ENCODE measurements at regions not wholly inside any gene's neighbourhood (a gene's known extent, or its start where the extent isn't known, plus 50 kb on each side); places are given as distances from the start of the nearest gene placed in this dataset.
A peak's percentile ranks its signal among the peaks of the same experiment; 100 is the strongest.

DNA sequence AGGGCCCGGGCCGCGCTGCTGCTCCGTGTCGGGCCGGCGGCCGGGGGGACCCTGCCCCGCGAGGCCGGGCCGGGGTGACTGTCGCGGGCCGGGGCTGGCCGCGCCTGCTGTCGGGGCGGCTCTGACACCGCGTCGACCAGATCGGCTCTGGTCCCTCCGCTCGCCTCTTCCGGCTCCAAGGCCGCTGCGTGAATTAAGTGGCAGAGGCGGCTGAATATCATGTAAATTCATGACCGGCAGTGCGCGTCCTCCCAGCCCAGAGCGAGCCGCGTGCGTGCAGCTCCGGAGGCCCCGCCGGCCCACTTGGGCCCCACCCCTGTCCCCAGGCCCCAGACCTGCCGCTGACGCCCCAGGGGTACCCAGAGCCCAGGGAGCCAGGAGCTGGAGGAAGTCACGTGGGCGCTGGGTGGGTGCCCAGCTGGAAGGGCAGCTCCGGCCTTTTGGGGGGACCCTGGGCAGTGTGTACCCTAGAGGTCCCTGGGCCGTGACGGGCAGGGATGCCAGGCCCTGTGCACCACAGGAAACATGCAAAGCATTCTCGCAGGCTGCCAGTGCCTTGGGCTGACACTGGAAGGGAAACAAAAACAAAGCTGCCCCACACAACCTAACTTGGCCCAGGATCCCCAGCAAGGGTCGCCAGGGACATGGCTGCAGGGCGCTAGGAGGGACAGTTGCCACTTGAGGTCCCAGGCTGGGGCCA, 584.0 kb upstream of the MKI67 start:
- Mint-ChIP-seq H3K9me3 (no peaks in the 10 kb centered on the region), H3K4me1 (ENCODE audit: unreplicated experiment) (peaks cover 27% of the 10 kb centered on the region), H3K27ac (no peak overlapping the region), H3K27me3 (peaks cover 10% of the 10 kb centered on the region), H3K4me3 (no peak overlapping the region), H3K36me3 (no peaks in the 10 kb centered on the region)
- TF ChIP-seq, protein P1, sequence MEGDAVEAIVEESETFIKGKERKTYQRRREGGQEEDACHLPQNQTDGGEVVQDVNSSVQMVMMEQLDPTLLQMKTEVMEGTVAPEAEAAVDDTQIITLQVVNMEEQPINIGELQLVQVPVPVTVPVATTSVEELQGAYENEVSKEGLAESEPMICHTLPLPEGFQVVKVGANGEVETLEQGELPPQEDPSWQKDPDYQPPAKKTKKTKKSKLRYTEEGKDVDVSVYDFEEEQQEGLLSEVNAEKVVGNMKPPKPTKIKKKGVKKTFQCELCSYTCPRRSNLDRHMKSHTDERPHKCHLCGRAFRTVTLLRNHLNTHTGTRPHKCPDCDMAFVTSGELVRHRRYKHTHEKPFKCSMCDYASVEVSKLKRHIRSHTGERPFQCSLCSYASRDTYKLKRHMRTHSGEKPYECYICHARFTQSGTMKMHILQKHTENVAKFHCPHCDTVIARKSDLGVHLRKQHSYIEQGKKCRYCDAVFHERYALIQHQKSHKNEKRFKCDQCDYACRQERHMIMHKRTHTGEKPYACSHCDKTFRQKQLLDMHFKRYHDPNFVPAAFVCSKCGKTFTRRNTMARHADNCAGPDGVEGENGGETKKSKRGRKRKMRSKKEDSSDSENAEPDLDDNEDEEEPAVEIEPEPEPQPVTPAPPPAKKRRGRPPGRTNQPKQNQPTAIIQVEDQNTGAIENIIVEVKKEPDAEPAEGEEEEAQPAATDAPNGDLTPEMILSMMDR (conservative IDR thresholded peaks at IDR 0.05) = no peak
- no peak for DNase-seq (ENCODE audit: extremely low spot score, unreplicated experiment)

DNA sequence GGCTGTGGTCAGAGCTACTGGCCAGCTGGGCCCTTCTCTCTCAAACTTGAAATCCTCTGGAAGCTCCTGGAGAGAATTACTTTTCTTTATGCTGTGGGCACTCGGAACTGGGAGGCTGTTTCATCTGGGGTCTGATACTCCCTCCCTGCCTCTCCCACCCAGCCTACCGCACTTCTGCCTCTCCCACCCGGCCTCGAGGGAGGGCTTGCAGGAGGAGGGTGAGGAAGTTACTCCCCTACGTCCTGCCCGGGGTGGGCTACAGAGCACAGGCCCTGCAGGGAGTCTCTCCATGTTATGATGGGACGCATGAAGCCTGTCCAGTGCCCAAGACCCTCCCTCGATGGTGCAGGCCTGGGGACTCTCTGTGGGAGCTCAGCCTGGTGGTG, 584.6 kb upstream of the MKI67 start:
- Mint-ChIP-seq H3K27me3 (peaks cover 10% of the 10 kb centered on the region), H3K9me3 (no peaks in the 10 kb centered on the region), H3K4me3 (no peak overlapping the region), H3K27ac (no peak overlapping the region), H3K36me3 (no peaks in the 10 kb centered on the region), H3K4me1 (ENCODE audit: unreplicated experiment) (peaks cover 30% of the 10 kb centered on the region)
- DNase-seq (ENCODE audit: extremely low spot score, unreplicated experiment) = no peak
- TF ChIP-seq, protein P1 (conservative IDR thresholded peaks at IDR 0.05) = no peak

DNA sequence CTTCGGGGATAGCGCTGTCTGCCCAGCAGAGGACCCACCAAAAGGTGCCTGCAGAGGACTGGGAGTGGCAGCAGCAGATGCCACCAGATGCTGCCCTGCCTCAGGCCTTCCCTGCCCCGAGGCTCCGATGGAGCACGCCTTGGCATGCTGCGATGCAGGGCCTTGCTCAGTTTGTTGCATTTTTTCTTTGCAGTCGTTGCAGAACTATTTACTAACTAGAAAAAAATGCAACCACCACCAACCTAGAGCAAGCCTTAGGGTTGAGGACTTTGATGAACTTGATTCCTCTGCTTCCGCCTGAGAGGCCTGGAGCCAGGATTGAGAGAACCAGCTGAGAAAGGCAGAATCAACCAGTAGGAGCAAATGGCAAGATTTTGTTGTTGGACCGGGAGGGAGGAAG, 585.6 kb upstream of the MKI67 start:
- DNase-seq (ENCODE audit: extremely low spot score, unreplicated experiment) = no peak
- Mint-ChIP-seq H3K27ac (no peak overlapping the region), H3K9me3 (no peaks in the 10 kb centered on the region), H3K36me3 (no peaks in the 10 kb centered on the region), H3K27me3 (peaks cover 10% of the 10 kb centered on the region), H3K4me3 (no peak overlapping the region), H3K4me1 (ENCODE audit: unreplicated experiment) (peaks cover 30% of the 10 kb centered on the region)
- TF ChIP-seq, protein P1 (conservative IDR thresholded peaks at IDR 0.05) = no peak

DNA sequence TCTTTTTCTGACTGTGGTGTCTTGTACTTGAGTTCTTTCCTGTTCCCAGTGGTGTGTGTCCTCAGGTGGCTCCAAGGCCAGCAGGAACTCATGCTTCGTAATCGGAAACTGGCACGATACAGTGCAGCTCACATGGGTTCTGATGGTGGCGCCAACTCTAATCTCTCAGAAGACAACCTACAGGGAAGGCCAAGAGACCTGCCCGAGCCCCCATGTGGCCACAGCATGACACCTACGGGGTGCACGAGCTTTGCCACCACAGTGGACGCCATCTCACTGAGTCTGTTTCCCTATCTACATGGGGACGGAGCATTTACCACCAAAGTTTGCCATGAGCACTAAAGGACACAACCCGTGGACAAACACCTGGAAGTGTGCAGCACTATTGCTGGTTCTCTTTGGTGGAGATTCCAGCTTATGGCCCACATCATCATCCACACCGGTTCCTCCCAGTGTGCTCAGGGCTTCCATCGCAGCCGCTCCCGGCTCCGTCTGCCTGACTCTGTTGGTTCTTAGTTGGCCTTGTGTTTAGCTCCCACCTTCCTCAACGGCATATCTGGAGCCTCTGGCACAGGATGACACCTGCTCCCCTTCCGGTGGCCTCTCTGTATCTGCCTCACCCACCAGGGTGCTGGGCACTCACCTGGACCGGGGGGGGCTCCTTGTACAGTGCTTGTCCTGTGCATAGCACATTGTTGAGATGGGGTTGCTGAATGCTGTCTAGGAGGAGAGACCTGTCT, 586.6 kb upstream of the MKI67 start:
- Mint-ChIP-seq H3K36me3 (no peaks in the 10 kb centered on the region), H3K4me3 (no peak overlapping the region), H3K9me3 (no peaks in the 10 kb centered on the region), H3K27ac (no peak overlapping the region), H3K27me3 (peaks cover 10% of the 10 kb centered on the region), H3K4me1 (ENCODE audit: unreplicated experiment) (peaks cover 30% of the 10 kb centered on the region)
- DNase-seq (ENCODE audit: extremely low spot score, unreplicated experiment) = no peak
- TF ChIP-seq, protein P1 (conservative IDR thresholded peaks at IDR 0.05) = no peak

DNA sequence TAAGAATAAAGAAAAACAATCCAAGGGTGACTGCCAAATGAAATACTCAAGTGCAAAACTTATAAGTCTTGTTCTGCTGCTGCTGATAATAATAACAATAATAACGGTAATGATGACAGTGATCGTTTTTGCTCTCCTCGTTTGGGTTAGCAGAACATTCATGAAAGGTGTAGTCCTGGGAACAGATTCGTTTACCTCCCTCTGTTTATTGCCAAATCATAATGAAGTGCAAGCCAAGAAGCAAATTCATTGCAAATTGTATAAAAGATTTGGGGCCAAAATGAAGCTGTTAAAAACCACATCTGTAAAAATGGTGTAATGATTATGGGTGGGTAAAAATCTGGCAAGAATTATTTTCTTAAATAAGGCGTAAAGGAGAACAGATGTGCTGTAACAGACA, 587.2 kb upstream of the MKI67 start:
- Mint-ChIP-seq H3K27ac (peak overlapping the region; percentile 14), H3K4me3 (no peak overlapping the region), H3K9me3 (no peaks in the 10 kb centered on the region), H3K36me3 (no peaks in the 10 kb centered on the region), H3K27me3 (peaks cover 10% of the 10 kb centered on the region), H3K4me1 (ENCODE audit: unreplicated experiment) (peaks cover 30% of the 10 kb centered on the region)
- DNase-seq (ENCODE audit: extremely low spot score, unreplicated experiment) = no peak
- TF ChIP-seq, protein P1 (conservative IDR thresholded peaks at IDR 0.05) = no peak

Data from type B pancreatic cell (in vitro differentiated cells).